Spleen (tissue), 7 donors: ENCODE measurements at regions not wholly inside any gene's neighbourhood (a gene's known extent, or its start where the extent isn't known, plus 50 kb on each side); places are given as distances from the start of the nearest gene placed in this dataset.
"Not testable (repeated sequence)": the region's sequence is repeated elsewhere in the genome, so short reads cannot be mapped to it uniquely, and the experiment has no call there.

Experiments used
- CTCF ChIP-seq, 11 experiments: fragments of 200-600 bp in 7 of 11; fragments of 450-650 bp in 4 of 11; sonication (generic) in 4 of 11; IDR thresholded peaks in 8 of 11; conservative IDR thresholded peaks in 3 of 11; 1 replicate in 7 of 11; 2 replicates in 4 of 11; pipeline versions ENCODE4 v1.4.0 to v1.8.0; 2016 to 2021; ENCODE audit warnings: antibody characterized with exemption in 11 of 11, inconsistent platforms in 4 of 11, mild to moderate bottlenecking in 1 of 11
- POLR2A ChIP-seq, 3 donors: fragments of 450-650 bp; IDR thresholded peaks; one replicate each; pipeline ENCODE4 v1.5.1; 2017; ENCODE audit warnings: antibody characterized with exemption in 3 of 3, mild to moderate bottlenecking in 1 of 3
- POLR2AphosphoS5 ChIP-seq, 3 donors: sonication (generic); formaldehyde crosslinking; IDR thresholded peaks; one replicate each; pipeline ENCODE4 v1.5.1; 2017; ENCODE audit warnings: antibody characterized with exemption in 3 of 3
- donor health status: DM: no; HTN: no; CAD: no; lungs with moderate emphysema.
- donor health status: DM: no; HTN: no; CAD: no.
- donor health status: DM: no; HTN: no; CAD: no.

GRCh38 chr2:39879001-39879400 lies 99.9 kb upstream of the THUMPD2 start:
- TF ChIP-seq CTCF (IDR thresholded peaks at IDR 0.05 in 8 of 11, conservative IDR thresholded peaks at IDR 0.05 in 3 of 11); POLR2A (IDR thresholded peaks at IDR 0.05); POLR2AphosphoS5 (IDR thresholded peaks at IDR 0.05): not testable (repeated sequence)
